GM13977 (cell line): ENCODE measurements at regions not wholly inside any gene's neighbourhood (a gene's known extent, or its start where the extent isn't known, plus 50 kb on each side); places are given as distances from the start of the nearest gene placed in this dataset.

Experiments used
- DNase-seq: peaks from one replicate; pipeline ENCODE4 v3.0.0; 2012; ENCODE audit warnings: low spot score
- in situ Hi-C: fragments of 300-500 bp; cut with MboI; formaldehyde crosslinking; loops from one replicate; pipeline ENCODE4 v1.12.0; 2022; ENCODE audit warnings: low sequenced_read_pairs, low pct_unique_long_range_greater_than_20kb, mixed read lengths, inconsistent platforms; ENCODE audit not compliant: unreplicated experiment
- TF ChIP-seq, protein P1 (sequence below): IDR thresholded peaks from 2 replicates; pipeline ENCODE4 v1.5.1; 2012; ENCODE audit warnings: mild to moderate bottlenecking, control low read depth; ENCODE audit not compliant: insufficient read depth; ENCODE audit errors: extremely low read depth, missing control alignments

DNA sequence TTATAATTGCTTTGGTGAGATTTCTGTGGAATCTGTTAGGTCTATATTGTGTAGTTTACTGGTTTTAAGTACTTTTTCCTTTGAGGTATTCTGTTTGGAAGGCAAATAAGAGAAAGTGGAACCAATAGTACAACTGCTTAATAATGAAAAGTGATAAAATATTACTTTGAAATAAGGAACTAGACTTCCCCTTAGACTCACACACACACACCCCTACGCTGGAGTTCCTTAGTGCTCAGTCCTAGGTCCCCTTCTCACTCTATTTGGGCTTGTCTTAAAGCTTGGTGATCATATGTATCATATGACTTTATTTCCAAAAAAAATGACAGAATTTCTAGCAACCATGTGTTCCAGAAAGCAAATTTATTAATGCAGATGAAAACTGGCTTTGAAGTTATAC lies 494.0 kb upstream of the TGFBR2 start:
- DNase-seq = no peak
- TF ChIP-seq, protein P1, sequence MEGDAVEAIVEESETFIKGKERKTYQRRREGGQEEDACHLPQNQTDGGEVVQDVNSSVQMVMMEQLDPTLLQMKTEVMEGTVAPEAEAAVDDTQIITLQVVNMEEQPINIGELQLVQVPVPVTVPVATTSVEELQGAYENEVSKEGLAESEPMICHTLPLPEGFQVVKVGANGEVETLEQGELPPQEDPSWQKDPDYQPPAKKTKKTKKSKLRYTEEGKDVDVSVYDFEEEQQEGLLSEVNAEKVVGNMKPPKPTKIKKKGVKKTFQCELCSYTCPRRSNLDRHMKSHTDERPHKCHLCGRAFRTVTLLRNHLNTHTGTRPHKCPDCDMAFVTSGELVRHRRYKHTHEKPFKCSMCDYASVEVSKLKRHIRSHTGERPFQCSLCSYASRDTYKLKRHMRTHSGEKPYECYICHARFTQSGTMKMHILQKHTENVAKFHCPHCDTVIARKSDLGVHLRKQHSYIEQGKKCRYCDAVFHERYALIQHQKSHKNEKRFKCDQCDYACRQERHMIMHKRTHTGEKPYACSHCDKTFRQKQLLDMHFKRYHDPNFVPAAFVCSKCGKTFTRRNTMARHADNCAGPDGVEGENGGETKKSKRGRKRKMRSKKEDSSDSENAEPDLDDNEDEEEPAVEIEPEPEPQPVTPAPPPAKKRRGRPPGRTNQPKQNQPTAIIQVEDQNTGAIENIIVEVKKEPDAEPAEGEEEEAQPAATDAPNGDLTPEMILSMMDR = no peak
- in situ Hi-C loops = no loop called here

DNA sequence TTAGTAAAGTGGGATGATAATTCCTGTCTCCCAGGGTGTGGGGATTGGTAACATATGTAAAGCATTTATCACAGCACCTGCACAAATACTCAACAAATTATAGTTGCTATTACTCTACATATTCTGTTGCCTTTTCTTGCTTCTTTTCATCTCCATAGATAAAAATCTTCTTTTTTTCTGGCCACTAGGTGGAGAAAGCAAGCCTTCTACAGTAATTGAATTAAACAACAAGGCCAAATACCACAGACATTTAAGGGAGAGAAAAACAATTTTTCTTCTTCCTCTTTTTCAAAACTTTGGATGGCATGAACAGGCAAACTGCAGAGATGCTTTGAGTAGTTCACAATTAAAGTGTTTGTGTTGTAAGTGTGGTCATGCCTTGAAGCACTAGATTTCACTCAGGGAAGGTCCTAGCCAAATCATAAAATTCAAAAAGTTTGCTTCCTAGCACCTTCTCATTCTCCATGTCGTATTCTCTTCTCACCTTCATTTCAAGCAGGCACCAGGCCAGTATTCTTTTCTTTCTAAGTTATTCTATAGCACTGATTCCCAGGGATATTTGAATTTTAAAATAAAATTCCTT lies 493.4 kb upstream of the TGFBR2 start:
- TF ChIP-seq, protein P1 = peak; percentile 37
- no peak for DNase-seq
- in situ Hi-C loops = no loop called here

DNA sequence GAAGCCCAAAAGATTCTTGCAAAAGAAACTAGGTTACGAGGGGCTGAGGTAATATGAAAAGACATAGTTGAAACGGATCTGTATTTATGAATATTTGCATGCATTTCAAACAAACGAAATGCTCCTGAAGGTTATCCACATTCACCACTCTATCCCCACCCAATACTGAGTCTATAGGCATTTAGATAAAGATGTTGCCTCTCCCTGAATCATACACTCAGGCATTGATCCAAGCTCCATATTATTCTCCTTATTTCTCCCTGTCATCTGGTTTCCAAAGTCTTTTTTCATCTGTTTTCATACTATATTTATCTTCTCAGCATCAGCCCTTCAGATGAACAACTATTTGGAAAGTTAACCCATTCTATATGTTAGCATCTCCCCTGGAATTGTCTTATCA lies 492.5 kb upstream of the TGFBR2 start:
- no peak for DNase-seq
- in situ Hi-C loops = no loop called here
- TF ChIP-seq, protein P1 = no peak

DNA sequence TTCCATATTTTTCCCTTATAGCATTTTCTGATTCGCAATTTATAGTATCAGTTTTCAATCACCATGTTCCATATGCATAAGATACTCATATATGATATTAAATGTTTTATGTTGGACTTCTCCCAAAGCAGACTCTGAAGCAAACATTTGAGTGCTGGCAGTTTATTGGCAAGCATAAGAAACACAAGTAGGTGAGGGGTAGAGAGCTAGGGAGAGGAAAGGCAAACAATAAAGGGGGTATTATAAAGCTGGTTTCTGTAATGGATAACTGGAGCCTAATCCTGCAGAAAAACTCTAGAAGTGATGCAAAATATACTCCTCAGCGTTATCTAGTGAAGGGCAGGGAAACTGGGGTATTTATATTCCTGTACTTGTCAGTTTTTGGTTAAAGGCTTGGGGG lies 491.5 kb upstream of the TGFBR2 start:
- in situ Hi-C loops = no loop called here
- DNase-seq = no peak
- TF ChIP-seq, protein P1 = no peak

DNA sequence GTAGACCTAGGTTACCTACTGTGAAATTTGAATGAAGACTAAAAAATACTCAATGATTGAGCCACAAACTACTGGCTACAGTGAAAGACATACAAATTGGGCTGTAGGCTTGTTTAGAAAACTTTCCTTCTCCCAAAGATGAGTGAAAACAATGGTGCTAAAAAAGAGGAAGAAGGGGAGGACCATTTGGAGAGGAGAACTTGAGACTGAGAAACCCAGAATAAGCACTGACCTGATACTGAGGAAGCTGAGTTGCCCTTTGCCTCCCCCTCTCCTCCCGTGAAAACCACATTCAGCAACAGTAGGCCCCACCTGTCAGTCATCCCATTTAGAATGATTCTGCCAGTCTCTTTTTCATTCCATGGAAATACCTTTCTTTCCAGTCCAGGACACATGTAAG lies 484.0 kb upstream of the TGFBR2 start:
- TF ChIP-seq, protein P1 = no peak
- in situ Hi-C loops = no loop called here
- no peak for DNase-seq

DNA sequence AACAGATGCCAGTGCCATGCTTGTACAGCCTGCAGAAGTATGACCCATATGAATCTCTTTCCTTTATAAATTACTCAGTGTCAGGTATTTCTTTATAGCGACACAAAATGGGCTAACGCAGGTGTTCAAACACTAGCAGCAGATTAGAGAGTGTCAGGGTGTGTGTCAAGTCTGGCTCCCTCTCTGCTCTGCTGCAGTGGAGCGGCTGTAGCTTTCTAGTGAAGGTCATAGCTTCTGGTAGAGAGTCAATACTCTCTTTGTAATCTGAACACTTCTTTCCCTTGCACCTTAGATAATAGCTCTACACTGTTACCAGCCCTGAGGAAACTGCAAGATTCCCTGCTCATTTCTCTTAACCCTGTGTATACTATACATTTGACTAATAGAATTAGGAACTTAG lies 483.2 kb upstream of the TGFBR2 start:
- no peak for DNase-seq
- in situ Hi-C loops = no loop called here
- TF ChIP-seq, protein P1 = no peak

DNA sequence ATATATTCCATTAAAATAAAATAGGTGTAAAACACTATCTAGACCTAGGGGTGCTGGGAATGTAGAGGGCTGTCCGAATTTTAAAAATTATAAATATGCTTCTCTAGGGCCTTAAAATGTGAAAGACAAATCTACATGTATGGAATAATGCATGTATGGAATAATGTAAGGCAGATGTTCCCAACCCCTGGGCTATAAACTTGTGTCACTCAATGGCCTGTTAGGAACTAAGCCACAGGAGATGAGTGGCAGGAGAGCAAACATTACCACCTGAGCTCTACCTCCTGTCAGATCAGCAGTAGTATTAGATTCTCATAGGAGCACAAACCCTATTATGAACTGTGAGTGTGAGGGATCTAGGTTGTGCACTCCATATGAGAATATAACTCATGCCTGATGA lies 482.6 kb upstream of the TGFBR2 start:
- DNase-seq = no peak
- TF ChIP-seq, protein P1 = no peak
- in situ Hi-C loops = no loop called here
